GM12878 (cell line): ENCODE measurements at regions not wholly inside any gene's neighbourhood (a gene's known extent, or its start where the extent isn't known, plus 50 kb on each side); places are given as distances from the start of the nearest gene placed in this dataset.

Source experiments
- ATAC-seq: fragments of 200-7000 bp; cut with Tn5 transposase; 3 replicates; pipeline ENCODE4 v1.9.1; 2020; ENCODE audit warnings: mild to moderate bottlenecking, moderate library complexity
- BruUV-seq: library from RNA; stranded (reverse); fragments of 400-500 nt; replicated peaks from 2 replicates; lab custom pipeline; 2021; lab: Mats Ljungman, UMichigan
- CTCF ChIA-PET: fragments of 300-600 bp; sonication (Branson Sonifier 250); formaldehyde crosslinking; extraction: SDS; loops from one replicate; lab custom pipeline; 2021; ENCODE audit warnings: inconsistent platforms; lab: Yijun Ruan, JAX
- POLR2A ChIA-PET: fragments of 350-600 bp; formaldehyde crosslinking; extraction: SDS; loops from one replicate; lab custom pipeline; 2021; ENCODE audit warnings: inconsistent platforms; lab: Charles Lee
- RAD21 ChIA-PET: fragments of 300-600 bp; sonication (Branson Sonifier 250); formaldehyde crosslinking; loops from one replicate; lab custom pipeline; 2023; ENCODE audit warnings: antibody characterized with exemption; ENCODE audit not compliant: unreplicated experiment; lab: Charles Lee
- SMC1A ChIA-PET: fragments of 300-600 bp; sonication (Branson Sonifier 250); formaldehyde crosslinking; loops from one replicate; lab custom pipeline; 2023; ENCODE audit not compliant: unreplicated experiment, uncharacterized antibody; lab: Charles Lee
- DNase-seq: peaks from one replicate; pipeline ENCODE4 v3.0.0-alpha.2; 2011; ENCODE audit warnings: low read depth, low spot score
- FAIRE-seq: peaks from 3 replicates; lab custom pipeline; 2011; peaks lifted over from hg19 to GRCh38; lab: Jason Lieb, UNC
- H2AFZ ChIP-seq: 2 replicates; pipeline ENCODE4 v1.6.0; 2011; ENCODE audit warnings: low read depth, low read length, control low read depth; ENCODE audit not compliant: control insufficient read depth
- H3K27ac ChIP-seq: 2 replicates; pipeline ENCODE4 v1.5.1; 2011; ENCODE audit warnings: control low read depth; ENCODE audit not compliant: control insufficient read depth, insufficient read depth
- H3K27me3 ChIP-seq, 2 experiments: replicated peaks in 1 of 2; 2 replicates each; pipeline versions ENCODE4 v1.6.0 to v1.6.1; 2011; ENCODE audit warnings: low read length in 1 of 2; ENCODE audit not compliant: control insufficient read depth in 2 of 2, insufficient read depth in 2 of 2
- H3K36me3 ChIP-seq, 2 experiments: 2 replicates each; pipeline ENCODE4 v1.5.1; 2011; ENCODE audit warnings: low read length in 1 of 2; ENCODE audit not compliant: control insufficient read depth in 2 of 2, insufficient read depth in 2 of 2
- H3K4me1 ChIP-seq: 2 replicates; pipeline ENCODE4 v1.6.1; 2011; ENCODE audit warnings: mild to moderate bottlenecking, low read length, moderate library complexity, mixed read lengths; ENCODE audit not compliant: control insufficient read depth, insufficient read depth
- H3K4me2 ChIP-seq: 2 replicates; pipeline ENCODE4 v1.6.0; 2011; ENCODE audit warnings: control low read depth; ENCODE audit not compliant: control insufficient read depth, insufficient read depth
- H3K4me3 ChIP-seq: fragments of 200-600 bp; sonication (generic); 2 replicates; pipeline ENCODE4 v1.5.1; 2016
- H3K79me2 ChIP-seq: 2 replicates; pipeline ENCODE4 v1.6.0; 2011; ENCODE audit warnings: low read length; ENCODE audit not compliant: control insufficient read depth, insufficient read depth
- H3K9ac ChIP-seq: 2 replicates; pipeline ENCODE4 v1.8.0; 2011; ENCODE audit warnings: low read length, control low read depth, mixed read lengths; ENCODE audit not compliant: control insufficient read depth, insufficient read depth
- H3K9me3 ChIP-seq: replicated peaks from 3 replicates; pipeline ENCODE4 v1.5.1; 2011; ENCODE audit warnings: mild to moderate bottlenecking, low read length; ENCODE audit not compliant: control insufficient read depth, insufficient read depth
- H4K20me1 ChIP-seq: 2 replicates; pipeline ENCODE4 v1.6.0; 2011; ENCODE audit not compliant: control insufficient read depth, insufficient read depth
- CBX3 ChIP-seq: fragments of 200-600 bp; sonication (generic); IDR thresholded peaks from 2 replicates; pipeline ENCODE4 v1.6.1; 2016; ENCODE audit warnings: low read depth, borderline replicate concordance
- CBX5 ChIP-seq: sonication (generic); IDR thresholded peaks from 2 replicates; pipeline ENCODE4 v1.6.1; 2016; ENCODE audit warnings: low read depth, moderate library complexity, mild to moderate bottlenecking, inconsistent platforms
- FOXM1 ChIP-seq: IDR thresholded peaks from 2 replicates; pipeline ENCODE4 v1.6.1; 2012; ENCODE audit warnings: low read depth, mild to moderate bottlenecking, inconsistent platforms, low read length, moderate library complexity
- JUND ChIP-seq: IDR thresholded peaks from 2 replicates; pipeline ENCODE4 v1.6.1; 2012; ENCODE audit warnings: low read depth, mild to moderate bottlenecking, low read length, improper control_type of control experiment, moderate library complexity
- RELA ChIP-seq: fragments of 450-650 bp; IDR thresholded peaks from 2 replicates; pipeline ENCODE4 v1.8.0; 2014; ENCODE audit warnings: borderline replicate concordance; ENCODE audit not compliant: partially characterized antibody
- SREBF2 ChIP-seq: IDR thresholded peaks from 2 replicates; pipeline ENCODE4 v1.6.1; 2012; ENCODE audit warnings: mild to moderate bottlenecking, low read length
- SRF ChIP-seq, 2 experiments: IDR thresholded peaks; 2 replicates each; pipeline ENCODE4 v1.6.1; 2011; ENCODE audit warnings: low read depth in 2 of 2, low read length in 2 of 2, mild to moderate bottlenecking in 1 of 2, moderate library complexity in 1 of 2
- ZSCAN29 ChIP-seq: fragments of 450-650 bp; IDR thresholded peaks from 2 replicates; pipeline ENCODE4 v1.6.1; 2017; ENCODE audit warnings: mild to moderate bottlenecking, moderate library complexity
- WGBS: methylation state at CpG from one replicate; pipeline ENCODE4 v1.1.6; 2016; ENCODE audit warnings: low lambda C conversion rate; ENCODE audit not compliant: insufficient replicate concordance, insufficient coverage; ENCODE audit errors: missing lambda C conversion rate; 5-methylcytosine and 5-hydroxymethylcytosine counted together
- in situ Hi-C: fragments of 300-500 bp; cut with MboI; formaldehyde crosslinking; loops from 9 replicates; pipeline ENCODE4 v1.14.3; 2018; ENCODE audit warnings: mixed read lengths
- intact Hi-C: fragments of 100-400 bp; cut with micrococcal nuclease; formaldehyde crosslinking; loops from one replicate; pipeline ENCODE4 v1.14.2; 2022; ENCODE audit not compliant: unreplicated experiment
- TF ChIP-seq, protein P1 (sequence below): fragments of 450-650 bp; IDR thresholded peaks from 2 replicates; pipeline ENCODE4 v1.6.1; 2016; ENCODE audit warnings: mild to moderate bottlenecking

DNA sequence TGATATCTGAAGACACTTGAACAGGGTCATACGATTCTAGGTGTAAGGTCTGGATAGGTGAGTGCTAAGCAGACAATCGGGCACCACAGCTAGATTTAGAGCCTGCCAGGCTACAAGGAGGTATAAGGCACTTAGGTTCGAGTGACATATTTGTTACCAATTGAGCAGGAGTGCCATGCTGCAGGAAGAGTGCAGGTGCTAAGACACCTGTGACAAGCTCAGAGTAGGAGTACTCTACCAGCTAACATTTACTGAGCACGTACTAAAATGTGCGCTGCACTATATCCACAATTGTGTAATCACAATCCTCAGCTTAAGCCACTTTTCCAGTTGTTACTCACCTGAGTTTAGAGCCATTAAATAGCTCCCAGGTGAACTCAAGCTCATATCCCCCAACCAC lies 227.8 kb upstream of the MOCS1 start:
- FAIRE-seq (no peak), DNase-seq (no peak)
- intact Hi-C loops, result no loop called here
- ChIA-PET RAD21 (interaction anchor here (1.2 to 1.8 kb wide), 5 partner anchors 13 to 105 kb away, joined by 3 to 7 read pairs (median 4); no protein-coding TSS in a partner anchor), POLR2A (interaction anchor here (1.5 kb wide), 1 partner anchor 14 kb away, joined by 10 read pairs; no protein-coding TSS in a partner anchor)
- no peaks in the 10 kb centered on the region for H3K36me3 ChIP-seq
- no peaks in the 10 kb centered on the region for H3K4me1 ChIP-seq
- H3K79me2 ChIP-seq, result no peaks in the 10 kb centered on the region
- no peak overlapping the region for H2AFZ ChIP-seq
- no peaks in the 10 kb centered on the region for H3K27me3 ChIP-seq
- no peaks in the 10 kb centered on the region for H4K20me1 ChIP-seq
- in situ Hi-C loops, result no loop called here
- no peaks in the 10 kb centered on the region; the same call in 2 of the 3 replicates for H3K9me3 ChIP-seq
- TF ChIP-seq CBX5 (no peak), SREBF2 (no peak), RELA (no peak), CBX3 (no peak), ZSCAN29 (no peak), FOXM1 (no peak), JUND (no peak)
- TF ChIP-seq, all 136 proteins: peak for 0
- ChIA-PET SMC1A (interaction anchor here (1.2 to 10.4 kb wide), 9 partner anchors 10 to 165 kb away, joined by 3 to 131 read pairs (median 5); no protein-coding TSS in a partner anchor), CTCF (interaction anchor here (0.9 to 3.6 kb wide), 4 partner anchors 8 to 104 kb away, joined by 3 to 14 read pairs (median 4); no protein-coding TSS in a partner anchor)
- ATAC-seq, result no peak
- Histone ChIP-seq H3K4me2 (no peak overlapping the region), H3K27ac (no peak overlapping the region), H3K4me3 (no peak overlapping the region), H3K9ac (no peak overlapping the region)
- WGBS, result 12% methylated on average over 5 of the region's 5 CpGs
- BruUV-seq, result no TSS peak

GRCh38 chr6:40160826-40161225 lies 226.6 kb upstream of the MOCS1 start:
- ChIA-PET SMC1A (interaction anchor here (0.8 to 10.4 kb wide), 14 partner anchors 8 to 167 kb away, joined by 3 to 131 read pairs (median 4); no protein-coding TSS in a partner anchor), POLR2A (interaction anchor here (1.4 to 1.5 kb wide), 2 partner anchors 13 to 19 kb away, joined by 4 to 10 read pairs; no protein-coding TSS in a partner anchor), CTCF (interaction anchor here (0.8 to 3.6 kb wide), 5 partner anchors 10 to 146 kb away, joined by 3 to 14 read pairs (median 4); no protein-coding TSS in a partner anchor), RAD21 (interaction anchor here (1.1 to 1.8 kb wide), 5 partner anchors 9 to 104 kb away, joined by 4 to 7 read pairs (median 4); no protein-coding TSS in a partner anchor)
- Histone ChIP-seq H3K27me3 (no peaks in the 10 kb centered on the region), H3K4me1 (no peaks in the 10 kb centered on the region), H3K36me3 (no peaks in the 10 kb centered on the region), H2AFZ (no peak overlapping the region), H3K4me3 (no peak overlapping the region), H3K9ac (no peak overlapping the region), H4K20me1 (no peaks in the 10 kb centered on the region), H3K9me3 (no peaks in the 10 kb centered on the region; the same call in 2 of the 3 replicates), H3K79me2 (no peaks in the 10 kb centered on the region), H3K27ac (no peak overlapping the region), H3K4me2 (no peak overlapping the region)
- intact Hi-C loops (no loop called here), in situ Hi-C loops (no loop called here)
- FAIRE-seq (no peak), DNase-seq (no peak), ATAC-seq (no peak)
- TF ChIP-seq SRF (IDR thresholded peaks at IDR 0.05; ENCODE audit: low read depth in 2 of 2, low read length in 2 of 2), result no peak
- TF ChIP-seq, protein P1, sequence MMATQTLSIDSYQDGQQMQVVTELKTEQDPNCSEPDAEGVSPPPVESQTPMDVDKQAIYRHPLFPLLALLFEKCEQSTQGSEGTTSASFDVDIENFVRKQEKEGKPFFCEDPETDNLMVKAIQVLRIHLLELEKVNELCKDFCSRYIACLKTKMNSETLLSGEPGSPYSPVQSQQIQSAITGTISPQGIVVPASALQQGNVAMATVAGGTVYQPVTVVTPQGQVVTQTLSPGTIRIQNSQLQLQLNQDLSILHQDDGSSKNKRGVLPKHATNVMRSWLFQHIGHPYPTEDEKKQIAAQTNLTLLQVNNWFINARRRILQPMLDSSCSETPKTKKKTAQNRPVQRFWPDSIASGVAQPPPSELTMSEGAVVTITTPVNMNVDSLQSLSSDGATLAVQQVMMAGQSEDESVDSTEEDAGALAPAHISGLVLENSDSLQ, result peak; percentile 63
- no TSS peak for BruUV-seq
- 13% methylated on average over 3 of the region's 3 CpGs for WGBS
